ENCODE measurements at regions not wholly inside any gene's neighbourhood (a gene's known extent, or its start where the extent isn't known, plus 50 kb on each side); places are given as distances from the start of the nearest gene placed in this dataset.

DNA sequence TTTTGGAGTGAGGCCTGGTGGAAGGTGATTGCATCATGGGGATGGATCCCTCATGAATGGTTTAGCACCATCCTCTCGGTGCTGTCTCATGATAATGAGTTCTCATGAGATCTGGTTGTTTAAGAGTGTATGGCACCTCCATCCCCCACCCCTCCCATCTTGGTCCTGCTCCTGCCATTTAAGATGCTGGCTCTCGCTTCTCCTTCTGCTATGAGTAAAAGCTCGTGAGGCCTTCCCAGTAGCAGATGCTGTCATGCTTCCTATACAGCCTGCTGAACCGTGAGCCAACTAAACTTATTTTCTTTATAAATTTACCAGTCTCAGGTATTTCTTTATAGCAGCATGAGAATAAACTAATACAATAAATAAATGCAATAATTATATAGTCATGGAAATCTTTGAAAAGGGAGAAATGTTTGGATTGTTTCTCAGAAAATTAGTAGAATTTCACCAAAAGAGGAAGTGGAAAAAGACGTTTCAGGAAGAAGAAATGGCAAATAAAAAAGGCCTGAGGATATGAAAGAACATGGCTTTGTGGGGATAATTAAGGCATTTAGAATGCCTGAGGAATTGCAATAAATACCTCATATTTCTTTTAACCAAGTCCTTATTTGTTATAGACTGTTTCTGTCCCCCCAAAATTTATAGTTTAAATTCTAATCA, 451.2 kb upstream of the ADGRL4 start:
- TF ChIP-seq, protein P1, sequence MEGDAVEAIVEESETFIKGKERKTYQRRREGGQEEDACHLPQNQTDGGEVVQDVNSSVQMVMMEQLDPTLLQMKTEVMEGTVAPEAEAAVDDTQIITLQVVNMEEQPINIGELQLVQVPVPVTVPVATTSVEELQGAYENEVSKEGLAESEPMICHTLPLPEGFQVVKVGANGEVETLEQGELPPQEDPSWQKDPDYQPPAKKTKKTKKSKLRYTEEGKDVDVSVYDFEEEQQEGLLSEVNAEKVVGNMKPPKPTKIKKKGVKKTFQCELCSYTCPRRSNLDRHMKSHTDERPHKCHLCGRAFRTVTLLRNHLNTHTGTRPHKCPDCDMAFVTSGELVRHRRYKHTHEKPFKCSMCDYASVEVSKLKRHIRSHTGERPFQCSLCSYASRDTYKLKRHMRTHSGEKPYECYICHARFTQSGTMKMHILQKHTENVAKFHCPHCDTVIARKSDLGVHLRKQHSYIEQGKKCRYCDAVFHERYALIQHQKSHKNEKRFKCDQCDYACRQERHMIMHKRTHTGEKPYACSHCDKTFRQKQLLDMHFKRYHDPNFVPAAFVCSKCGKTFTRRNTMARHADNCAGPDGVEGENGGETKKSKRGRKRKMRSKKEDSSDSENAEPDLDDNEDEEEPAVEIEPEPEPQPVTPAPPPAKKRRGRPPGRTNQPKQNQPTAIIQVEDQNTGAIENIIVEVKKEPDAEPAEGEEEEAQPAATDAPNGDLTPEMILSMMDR (IDR thresholded peaks at IDR 0.05), result no peak
- no peak for TF ChIP-seq POLR2A (IDR thresholded peaks at IDR 0.05)

Data from right lobe of liver (tissue), 4 donors.